Progenitor cell of endocrine pancreas (in vitro differentiated cells): ENCODE measurements at regions not wholly inside any gene's neighbourhood (a gene's known extent, or its start where the extent isn't known, plus 50 kb on each side); places are given as distances from the start of the nearest gene placed in this dataset.

Experiments
- DNase-seq: peaks from one replicate; pipeline ENCODE4 v3.0.0; 2021; ENCODE audit warnings: low spot score; ENCODE audit not compliant: unreplicated experiment
- H3K27ac Mint-ChIP-seq: 2 replicates; pipeline ENCODE4 v1.8.0; 2021; ENCODE audit warnings: mild to moderate bottlenecking, moderate library complexity, mixed read lengths
- H3K27me3 Mint-ChIP-seq: 2 replicates; pipeline ENCODE4 v1.8.0; 2021; ENCODE audit warnings: mixed read lengths
- H3K36me3 Mint-ChIP-seq: 2 replicates; pipeline ENCODE4 v1.8.0; 2022; ENCODE audit warnings: mixed read lengths; ENCODE audit not compliant: insufficient read depth
- H3K4me1 Mint-ChIP-seq: 2 replicates; pipeline ENCODE4 v1.8.0; 2021; ENCODE audit warnings: low read depth, mixed read lengths
- H3K4me3 Mint-ChIP-seq: 2 replicates; pipeline ENCODE4 v1.8.0; 2021; ENCODE audit warnings: low read depth, mild to moderate bottlenecking, moderate library complexity, mixed read lengths
- H3K9me3 Mint-ChIP-seq: 2 replicates; pipeline ENCODE4 v1.8.0; 2021; ENCODE audit warnings: low read depth, mixed read lengths
- CTCF ChIP-seq: fragments of 200-600 bp; sonication (generic); IDR thresholded peaks from one replicate; pipeline ENCODE4 v1.5.0; 2021; ENCODE audit warnings: antibody characterized with exemption, mild to moderate bottlenecking; ENCODE audit not compliant: unreplicated experiment

DNA sequence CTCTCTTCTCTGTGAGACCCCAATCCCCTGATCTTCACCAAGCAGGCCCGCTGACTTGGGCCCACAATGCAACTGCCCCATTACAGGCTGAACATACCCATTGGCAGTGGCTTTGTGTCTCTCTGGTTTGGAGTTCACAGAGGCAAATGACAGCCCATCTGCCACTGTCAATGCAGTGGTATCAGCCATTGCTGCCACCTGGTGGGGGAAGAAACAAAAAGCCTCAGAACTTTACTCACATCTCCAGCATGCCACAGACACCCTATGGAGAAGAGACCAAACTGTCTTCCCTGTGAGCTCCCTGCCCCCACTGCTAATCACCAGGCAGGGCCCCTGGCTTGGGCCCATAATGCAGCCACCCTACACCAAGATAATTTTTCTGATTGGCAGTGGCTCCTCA is 729.3 kb upstream of the ACTRT1 start:
- Mint-ChIP-seq H3K27me3 (no peaks in the 10 kb centered on the region), H3K4me3 (no peak overlapping the region), H3K36me3 (peaks cover 6% of the 10 kb centered on the region), H3K27ac (peak overlapping the region; percentile 64), H3K4me1 (no peaks in the 10 kb centered on the region), H3K9me3 (peaks cover 34% of the 10 kb centered on the region)
- TF ChIP-seq CTCF = peak; percentile 51
- DNase-seq = no peak

GRCh38 chrX:128780934-128781333 is 728.7 kb upstream of the ACTRT1 start:
- no peak for DNase-seq
- H3K9me3 Mint-ChIP-seq = peaks cover 37% of the 10 kb centered on the region
- H3K36me3 Mint-ChIP-seq = peaks cover 6% of the 10 kb centered on the region
- TF ChIP-seq CTCF = no peak
- no peak overlapping the region for H3K4me3 Mint-ChIP-seq
- H3K27ac Mint-ChIP-seq = no peak overlapping the region
- H3K4me1 Mint-ChIP-seq = no peaks in the 10 kb centered on the region
- no peaks in the 10 kb centered on the region for H3K27me3 Mint-ChIP-seq

DNA sequence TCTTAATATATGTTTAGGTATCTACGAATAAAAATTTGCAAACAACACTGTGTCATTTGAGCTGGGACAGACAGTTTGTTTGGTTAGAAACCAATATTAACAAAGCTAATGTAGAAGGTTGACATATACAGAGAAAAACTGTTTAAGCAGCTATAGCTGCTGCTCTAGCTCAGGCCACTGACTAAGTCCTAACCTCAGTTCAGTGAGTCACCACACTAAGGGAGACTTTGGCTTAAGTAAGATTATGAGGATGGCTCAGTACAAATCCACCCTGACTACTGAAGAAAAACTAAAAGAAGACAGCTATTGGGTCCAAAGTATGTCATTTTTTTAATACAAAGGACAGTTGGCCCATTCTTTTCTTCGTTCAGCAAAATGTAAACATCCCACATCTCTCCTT is 717.3 kb upstream of the ACTRT1 start:
- TF ChIP-seq CTCF = no peak
- no peaks in the 10 kb centered on the region for H3K27me3 Mint-ChIP-seq
- H3K27ac Mint-ChIP-seq = no peak overlapping the region
- H3K4me3 Mint-ChIP-seq = no peak overlapping the region
- peaks cover 6% of the 10 kb centered on the region for H3K4me1 Mint-ChIP-seq
- peaks cover 24% of the 10 kb centered on the region for H3K9me3 Mint-ChIP-seq
- DNase-seq = no peak
- H3K36me3 Mint-ChIP-seq = peaks cover 1% of the 10 kb centered on the region

- no peak for DNase-seq
- Mint-ChIP-seq H3K9me3 (peaks cover 16% of the 10 kb centered on the region), H3K27ac (no peak overlapping the region), H3K4me3 (no peak overlapping the region), H3K4me1 (peaks cover 16% of the 10 kb centered on the region), H3K36me3 (peaks cover 2% of the 10 kb centered on the region), H3K27me3 (no peaks in the 10 kb centered on the region)
- TF ChIP-seq CTCF = no peak
Observed at GRCh38 chrX:128759745-128760144, 707.5 kb upstream of the ACTRT1 start.

- H3K4me3 Mint-ChIP-seq = no peak overlapping the region
- DNase-seq = no peak
- H3K36me3 Mint-ChIP-seq = no peaks in the 10 kb centered on the region
- peaks cover 11% of the 10 kb centered on the region for H3K9me3 Mint-ChIP-seq
- no peaks in the 10 kb centered on the region for H3K27me3 Mint-ChIP-seq
- H3K27ac Mint-ChIP-seq = no peak overlapping the region
- no peak for TF ChIP-seq CTCF
- peaks cover 19% of the 10 kb centered on the region for H3K4me1 Mint-ChIP-seq
Observed at GRCh38 chrX:128759177-128759576, 707.0 kb upstream of the ACTRT1 start.

DNA sequence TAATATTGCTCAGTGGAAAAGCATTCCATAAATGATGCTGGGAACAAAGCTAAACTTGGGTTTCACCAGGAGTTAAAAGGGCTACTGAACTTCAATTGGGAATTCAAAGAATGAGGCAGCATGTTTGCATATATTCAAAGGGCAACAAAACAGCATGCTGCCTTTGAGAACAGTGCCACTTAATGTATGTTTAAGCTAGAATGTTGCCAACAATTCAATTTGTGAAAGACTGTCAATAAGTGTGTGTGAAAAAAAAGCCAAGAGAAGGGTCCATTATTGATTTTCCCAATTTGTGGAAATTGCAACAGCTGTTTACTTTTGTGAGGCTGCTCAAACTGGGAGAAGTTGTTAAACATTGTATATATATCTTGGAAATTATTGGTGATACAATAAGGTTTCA is 701.9 kb upstream of the ACTRT1 start:
- H3K27ac Mint-ChIP-seq = peak overlapping the region; percentile 20
- TF ChIP-seq CTCF = no peak

More for the DNA sequence above, 701.9 kb upstream of the ACTRT1 start:
- H3K36me3 Mint-ChIP-seq = no peaks in the 10 kb centered on the region
- H3K4me3 Mint-ChIP-seq = no peak overlapping the region
- H3K9me3 Mint-ChIP-seq = peaks cover 16% of the 10 kb centered on the region
- H3K27me3 Mint-ChIP-seq = no peaks in the 10 kb centered on the region
- peaks cover 21% of the 10 kb centered on the region for H3K4me1 Mint-ChIP-seq
- DNase-seq = no peak
